Dermis microvascular lymphatic vessel endothelial cell (primary cell): ENCODE measurements at regions not wholly inside any gene's neighbourhood (a gene's known extent, or its start where the extent isn't known, plus 50 kb on each side); places are given as distances from the start of the nearest gene placed in this dataset.

Experiments
- DNase-seq, 2 donors: peaks; one replicate each; pipeline versions ENCODE4 v3.0.0 to v3.0.0-alpha.2; 2010; ENCODE audit warnings: low read depth in 2 of 2

GRCh38 chr20:48186447-48186846 lies 401.2 kb upstream of the SULF2 start:
- DNase-seq = peak in 1 of 2 donors; percentile 4

DNA sequence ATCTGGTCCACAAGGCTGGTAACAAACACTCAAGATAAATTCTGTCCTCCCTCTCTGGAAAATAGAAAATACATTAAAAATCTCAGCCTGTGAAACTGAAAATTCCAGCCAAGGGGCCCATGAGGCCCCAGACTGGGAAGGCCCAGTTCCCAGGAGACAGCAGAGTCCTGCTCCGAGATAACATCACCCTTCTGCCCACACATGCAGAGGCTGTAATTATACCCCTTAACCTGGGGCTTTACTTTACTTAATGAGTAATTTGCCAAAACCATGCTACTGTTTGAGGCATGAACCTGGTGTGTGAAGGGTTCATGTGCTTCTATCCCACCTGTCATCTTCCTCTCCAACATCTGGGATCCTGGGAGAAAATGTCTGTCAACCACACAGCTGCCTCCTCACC lies 398.9 kb upstream of the SULF2 start:
- no peak for DNase-seq

DNA sequence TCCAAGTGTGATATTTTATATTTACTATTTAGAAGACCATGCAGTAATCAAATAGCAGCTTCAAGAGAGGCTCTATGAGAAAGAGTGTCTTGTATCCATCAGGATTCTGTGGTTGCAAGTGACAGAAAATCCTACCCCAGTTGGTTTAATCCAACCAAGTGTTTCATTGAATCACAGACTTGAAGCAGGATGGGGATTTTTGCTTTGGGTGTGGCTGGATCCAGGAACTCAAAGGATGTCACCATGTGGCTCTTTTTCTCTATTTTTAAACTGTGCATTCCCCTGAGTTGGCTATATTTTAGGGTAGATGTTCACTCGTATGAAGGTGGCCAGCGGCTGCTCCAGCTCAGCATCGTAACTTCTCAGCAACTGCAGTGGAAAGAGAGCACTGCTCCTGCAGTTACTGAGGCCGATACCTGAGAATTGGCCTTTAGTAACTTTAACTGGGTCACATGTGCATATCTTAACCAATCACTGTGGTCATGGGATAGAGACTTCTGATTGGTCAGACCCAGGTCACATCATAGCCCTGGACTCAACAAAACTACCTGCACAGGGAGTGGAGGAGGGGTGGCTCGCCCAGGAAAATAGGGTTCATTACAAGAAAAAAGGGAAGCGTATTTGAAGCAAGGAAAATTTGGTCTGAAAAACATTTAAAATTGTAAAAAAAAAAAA lies 396.1 kb upstream of the SULF2 start:
- DNase-seq = no peak

DNA sequence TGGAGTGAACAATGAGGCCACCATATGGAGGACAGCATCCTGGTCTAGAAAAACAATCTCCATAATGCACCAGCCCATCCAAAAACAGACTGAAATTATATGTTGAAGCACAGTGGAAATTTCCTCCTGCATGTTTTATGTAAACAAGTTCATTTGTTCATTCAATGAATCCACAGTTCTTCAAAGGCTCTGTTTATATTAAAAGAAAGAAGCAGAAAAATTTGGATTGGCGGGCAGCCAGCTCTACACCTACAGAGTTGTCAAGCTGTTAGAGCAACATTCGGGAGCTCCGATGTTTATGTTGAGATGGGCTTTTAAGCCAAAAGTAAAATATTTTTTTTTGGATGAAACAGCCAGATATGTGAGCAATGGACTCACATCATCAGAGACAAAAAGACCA lies 395.3 kb upstream of the SULF2 start:
- DNase-seq = peak; percentile 15 to 69

DNA sequence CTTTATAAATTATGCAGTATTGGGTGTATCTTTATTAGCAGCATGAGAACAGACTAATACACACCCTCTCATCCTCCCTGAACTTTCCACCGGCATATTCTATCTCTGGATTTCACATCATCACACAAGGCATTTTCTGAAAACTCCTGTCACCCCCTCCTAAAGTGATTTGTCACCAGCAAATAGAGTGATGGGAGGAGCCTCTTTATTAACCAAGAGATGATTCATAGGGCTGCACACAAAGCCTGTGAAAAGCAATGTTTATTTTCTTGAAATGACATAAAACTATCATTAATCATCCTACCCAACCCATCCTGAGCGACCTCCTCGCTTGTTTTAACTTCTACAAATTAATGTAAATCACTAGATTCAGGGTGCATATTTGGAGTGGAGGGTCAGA lies 394.7 kb upstream of the SULF2 start:
- peak; percentile 21 to 61 for DNase-seq

DNA sequence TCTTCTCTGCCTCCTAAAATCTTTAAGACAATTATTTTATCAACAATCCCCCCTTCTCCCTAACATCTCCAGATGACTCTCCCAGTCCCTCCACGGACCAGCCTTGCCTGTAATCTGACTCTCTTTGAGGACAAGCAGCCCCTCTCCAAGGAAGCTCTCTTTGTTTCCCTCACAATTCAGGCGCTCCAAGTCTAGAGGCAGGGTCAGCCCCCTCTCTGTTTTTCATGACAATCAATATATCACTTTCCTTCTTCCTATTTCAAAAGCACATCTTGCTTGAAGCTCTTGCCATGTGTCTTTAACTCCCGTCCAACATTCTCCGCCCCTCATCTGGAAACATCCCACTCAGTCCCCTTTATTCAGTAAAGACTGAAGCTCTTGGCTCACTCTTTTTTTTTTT lies 393.4 kb upstream of the SULF2 start:
- no peak for DNase-seq

GRCh38 chr20:48177058-48177457 lies 391.8 kb upstream of the SULF2 start:
- DNase-seq = no peak

- no peak for DNase-seq
Measured at GRCh38 chr20:48176139-48176538, 390.9 kb upstream of the SULF2 start.

DNA sequence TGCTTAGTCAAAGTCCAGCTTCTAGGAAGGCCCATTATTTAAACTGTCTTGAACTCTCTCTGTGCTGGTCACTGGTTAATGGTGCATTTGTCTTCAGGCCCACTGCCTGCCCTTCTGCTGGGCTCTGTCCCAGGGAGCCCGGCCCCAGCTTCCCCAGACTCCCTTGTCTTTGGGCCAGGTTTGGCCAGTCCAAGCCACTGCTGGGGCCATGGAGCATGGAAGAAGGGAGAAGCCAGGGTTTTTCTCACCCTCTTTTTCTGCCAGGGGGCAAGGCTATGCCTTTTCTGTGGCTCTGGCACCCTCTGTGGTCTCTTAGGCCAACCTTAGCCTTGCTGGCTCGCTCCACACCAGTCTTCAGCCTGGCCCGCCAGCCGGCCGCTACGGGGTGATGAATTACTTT lies 390.0 kb upstream of the SULF2 start:
- no peak for DNase-seq

- no peak for DNase-seq
Measured at GRCh38 chr20:48172357-48172702, 387.0 kb upstream of the SULF2 start.

DNA sequence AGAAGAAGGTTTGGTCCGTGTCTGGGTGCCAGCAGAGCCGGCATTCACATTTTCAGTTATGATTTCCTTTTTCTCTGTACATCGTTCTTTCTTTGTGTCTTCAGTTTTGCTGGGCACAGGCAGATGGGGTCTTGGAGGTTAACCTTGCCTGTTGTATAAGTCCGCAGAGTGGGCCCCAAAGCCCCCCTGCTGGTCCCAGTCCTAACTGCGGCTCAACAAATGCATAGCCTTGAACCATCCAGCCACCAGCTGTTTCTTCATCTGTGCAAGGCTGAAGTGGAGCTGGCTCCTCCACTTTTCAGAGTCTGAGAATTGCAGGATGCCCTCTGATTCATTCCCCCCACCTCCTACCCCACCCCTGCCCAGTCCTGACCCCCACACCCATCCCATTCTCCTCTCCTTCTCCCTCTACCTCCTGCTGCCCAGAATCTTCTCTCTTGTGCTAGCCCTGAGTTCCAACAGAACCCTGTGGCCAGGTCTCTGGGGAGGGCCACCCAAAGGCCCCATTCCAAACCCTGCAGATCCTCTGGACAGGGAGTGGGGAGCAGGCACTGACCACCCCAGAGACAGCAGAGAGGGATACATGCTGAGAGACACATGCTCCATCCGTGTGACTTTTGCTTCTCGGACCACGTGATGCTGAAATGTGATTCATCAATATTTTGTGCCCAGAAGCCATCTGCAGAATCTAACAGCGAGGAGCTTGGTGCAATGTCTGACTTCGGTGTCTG lies 386.5 kb upstream of the SULF2 start:
- no peak for DNase-seq

DNA sequence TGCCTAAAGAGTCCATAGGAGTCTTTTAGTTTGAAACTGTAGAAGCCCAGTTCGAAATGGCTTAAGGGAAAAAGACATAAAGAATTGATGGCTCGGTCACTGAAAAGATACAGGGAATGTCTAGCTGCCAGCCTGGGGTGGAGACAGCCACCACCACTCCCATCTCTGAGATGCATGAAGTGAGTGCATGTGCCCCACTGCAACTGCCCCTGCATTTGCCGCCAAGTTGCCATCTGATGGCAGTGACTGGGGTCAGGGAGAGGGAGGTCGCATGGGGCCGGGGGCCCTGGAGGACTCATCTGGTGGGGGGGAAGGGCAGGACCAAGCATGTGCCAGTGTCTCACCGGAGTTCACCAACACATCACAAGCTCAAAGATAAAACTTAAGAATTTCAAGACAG lies 385.8 kb upstream of the SULF2 start:
- DNase-seq = no peak

GRCh38 chr20:48170625-48171024 lies 385.3 kb upstream of the SULF2 start:
- DNase-seq = no peak

DNA sequence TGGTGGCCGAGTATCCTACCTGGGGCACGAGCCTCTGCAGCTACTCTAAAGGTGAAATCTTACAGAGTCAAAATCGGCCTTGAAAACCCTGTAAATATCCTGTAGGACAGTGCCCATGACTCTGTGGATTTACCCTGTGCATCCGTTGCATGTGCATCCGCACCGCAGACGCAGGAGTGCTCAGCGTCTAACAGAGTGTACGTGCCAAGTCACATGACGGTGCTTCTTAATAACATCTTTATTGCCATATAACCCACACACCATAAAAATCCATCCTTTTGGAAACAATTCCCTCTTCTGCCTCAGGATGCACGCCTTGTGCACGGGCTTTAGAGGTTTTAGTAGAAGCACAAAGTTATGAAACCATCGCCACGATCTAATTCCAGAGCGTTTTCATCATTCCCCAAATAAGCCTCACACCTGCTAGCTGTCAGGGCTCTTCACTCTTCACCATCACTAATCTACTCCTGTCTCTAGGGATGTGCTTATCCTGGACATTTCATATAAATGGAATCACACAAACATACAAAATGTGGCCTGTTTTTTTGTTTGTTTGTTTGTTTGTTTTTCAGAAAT lies 384.5 kb upstream of the SULF2 start:
- DNase-seq = no peak

- no peak for DNase-seq
Measured at GRCh38 chr20:48166082-48166835, 381.0 kb upstream of the SULF2 start.

GRCh38 chr20:48165401-48165685 lies 380.1 kb upstream of the SULF2 start:
- DNase-seq = no peak

GRCh38 chr20:48164566-48165400 lies 379.5 kb upstream of the SULF2 start:
- no peak for DNase-seq

DNA sequence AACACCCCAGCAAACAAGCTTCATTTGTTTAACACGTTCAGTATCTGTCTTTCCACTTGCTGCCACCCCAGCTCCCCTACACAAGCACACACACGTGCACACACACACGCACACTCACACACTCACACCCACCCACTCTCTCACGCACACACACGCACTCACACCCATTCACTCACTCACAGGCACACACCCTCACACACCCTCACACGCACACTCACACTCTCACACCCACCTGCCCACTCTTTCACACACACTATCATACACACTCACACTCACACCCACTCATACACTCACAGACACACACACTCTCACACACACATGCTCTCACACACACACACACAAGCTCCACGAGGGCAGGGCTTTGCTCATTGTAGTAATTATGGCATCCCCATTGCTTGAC lies 378.8 kb upstream of the SULF2 start:
- no peak for DNase-seq

- DNase-seq = no peak
Measured at GRCh38 chr20:48163505-48163904, 378.2 kb upstream of the SULF2 start.

GRCh38 chr20:48162621-48163020 lies 377.3 kb upstream of the SULF2 start:
- no peak for DNase-seq

DNA sequence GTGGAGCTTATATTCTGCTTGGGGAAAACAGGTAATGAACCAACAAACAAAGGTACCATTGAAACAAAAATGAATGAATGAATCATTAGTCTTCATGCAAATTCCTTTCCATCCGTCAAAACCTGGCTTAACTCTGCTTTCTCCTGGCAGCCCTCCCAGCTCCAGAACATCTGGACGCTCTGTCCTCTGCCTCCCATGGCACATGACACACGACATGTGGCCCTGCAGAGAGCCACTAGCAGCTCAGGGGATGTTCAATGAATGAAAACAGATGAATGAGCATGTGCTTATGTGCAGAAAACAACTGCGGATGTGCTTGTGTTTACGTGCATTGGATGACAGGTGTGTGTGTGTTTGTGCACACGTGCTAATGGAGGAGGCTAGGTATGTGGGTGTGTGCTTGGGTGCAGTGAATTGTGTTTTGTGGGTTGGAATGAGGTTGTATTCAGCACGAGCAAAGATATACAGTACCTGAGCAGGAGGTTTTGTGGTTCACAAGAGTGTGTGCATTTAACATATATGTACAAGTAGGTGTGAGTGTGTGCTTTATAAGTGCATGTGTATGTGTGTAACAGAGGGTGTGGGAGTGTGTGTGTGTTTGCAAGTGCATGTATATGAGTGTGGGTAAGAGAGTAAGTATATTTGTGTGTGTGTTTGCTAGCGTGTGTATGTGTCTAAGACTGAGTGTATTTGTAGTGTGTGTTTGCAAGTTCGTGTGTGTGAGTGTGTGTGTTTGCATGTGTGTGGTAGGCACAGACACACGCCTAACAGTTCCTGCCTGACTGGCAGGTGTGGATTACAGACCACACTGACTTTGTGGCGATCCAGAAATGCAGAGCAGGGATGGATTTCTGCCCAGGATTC lies 374.1 kb upstream of the SULF2 start:
- no peak for DNase-seq
